NCI-H1105 treated with DMSO at 0.1 percent for 48 hours (cell line): ENCODE measurements at regions not wholly inside any gene's neighbourhood (a gene's known extent, or its start where the extent isn't known, plus 50 kb on each side); places are given as distances from the start of the nearest gene placed in this dataset.
"Not testable (repeated sequence)": the region's sequence is repeated elsewhere in the genome, so short reads cannot be mapped to it uniquely, and the experiment has no call there.

ENCODE experiments used
- DNase-seq: peaks from one replicate; lab custom pipeline; 2025; lab: John Stamatoyannopoulos, UW

DNA sequence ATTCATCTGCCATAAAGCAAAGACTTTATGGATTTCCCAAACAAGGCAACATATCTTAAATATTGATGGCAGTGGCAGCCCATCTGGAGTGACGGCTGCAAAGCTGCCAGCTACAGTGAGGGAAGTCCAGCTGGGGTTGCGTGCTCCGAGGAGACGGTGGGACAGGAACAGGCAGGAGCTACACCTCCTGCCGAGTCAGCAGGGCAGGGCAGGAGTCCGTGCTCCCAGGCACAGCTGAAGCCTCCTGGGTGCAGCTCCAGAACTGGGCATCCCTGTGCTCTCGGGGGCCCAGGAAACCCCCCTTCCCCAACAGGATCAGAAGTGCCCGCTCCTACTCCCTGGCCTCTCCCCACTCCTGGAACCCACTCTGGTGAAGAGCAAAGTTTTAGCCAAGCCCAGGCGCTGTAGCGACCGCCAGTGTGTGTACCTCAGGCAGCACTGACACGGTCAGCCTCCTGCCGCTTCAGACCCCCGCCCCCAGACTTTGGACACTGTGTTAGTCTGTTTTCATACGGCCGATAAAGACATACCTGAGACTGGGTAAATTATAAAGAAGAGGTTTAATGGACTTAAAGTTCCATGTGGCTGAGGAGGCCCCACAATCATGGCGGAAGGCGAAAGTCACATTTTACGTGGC is 556.4 kb upstream of the CCDC54 start:
- DNase-seq: no peak

DNA sequence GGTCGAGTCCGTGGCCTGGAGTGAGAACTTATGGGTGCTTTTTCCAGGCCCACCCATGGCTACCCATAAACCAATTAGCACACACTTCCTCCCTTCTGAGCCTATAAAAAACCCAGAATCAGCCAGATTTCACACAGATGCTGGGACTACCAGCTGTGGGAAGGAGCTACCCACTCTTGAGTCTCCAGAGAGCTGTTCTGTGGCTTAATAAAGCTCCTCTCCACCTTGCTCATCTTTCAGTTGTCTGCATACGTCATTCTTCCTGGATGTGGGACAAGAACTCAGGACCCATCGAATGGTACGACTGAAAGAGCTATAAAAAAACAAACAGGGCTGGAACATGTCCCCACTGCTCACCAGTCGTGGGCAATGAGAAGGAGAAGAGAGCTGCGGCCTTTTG is 555.4 kb upstream of the CCDC54 start:
- DNase-seq: no peak

DNA sequence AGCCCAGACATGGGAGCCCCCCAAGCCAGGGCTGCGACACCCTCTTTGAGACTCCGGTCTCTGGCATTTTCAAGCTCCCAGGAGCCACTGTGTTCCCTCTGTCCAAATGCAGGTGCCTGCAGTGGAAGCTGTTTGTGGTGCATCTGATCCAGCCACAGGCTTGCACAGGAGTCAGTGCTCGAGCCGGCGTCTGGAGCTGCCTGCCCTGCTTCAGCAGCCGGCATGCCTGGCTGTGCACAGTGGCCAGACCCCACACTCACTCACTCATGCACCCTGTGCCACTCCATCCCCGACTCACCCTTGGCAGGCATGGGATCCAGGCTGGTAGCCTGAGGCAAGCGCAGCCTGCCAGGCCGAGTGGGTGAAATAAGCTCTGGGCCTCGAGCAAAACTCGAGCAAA is 555.0 kb upstream of the CCDC54 start:
- DNase-seq: no peak

DNA sequence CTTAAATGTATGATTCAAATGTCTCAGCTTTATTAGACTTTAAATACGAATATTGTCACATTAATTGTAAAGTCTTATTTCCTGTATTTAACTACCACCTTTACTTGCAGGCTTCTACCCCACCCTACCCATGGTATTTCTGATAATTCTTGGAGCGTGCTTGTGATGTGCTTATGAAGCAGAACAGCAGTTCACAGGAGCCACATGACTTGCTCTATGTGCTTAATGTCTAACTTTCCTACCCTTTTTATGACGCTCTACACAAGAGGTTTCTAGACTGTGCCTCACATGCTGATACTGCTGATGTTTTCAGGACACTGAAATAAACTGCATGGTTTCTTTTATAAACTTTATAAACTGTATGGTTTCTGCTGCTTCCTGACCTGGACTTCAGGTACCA is 553.5 kb upstream of the CCDC54 start:
- no peak for DNase-seq

DNA sequence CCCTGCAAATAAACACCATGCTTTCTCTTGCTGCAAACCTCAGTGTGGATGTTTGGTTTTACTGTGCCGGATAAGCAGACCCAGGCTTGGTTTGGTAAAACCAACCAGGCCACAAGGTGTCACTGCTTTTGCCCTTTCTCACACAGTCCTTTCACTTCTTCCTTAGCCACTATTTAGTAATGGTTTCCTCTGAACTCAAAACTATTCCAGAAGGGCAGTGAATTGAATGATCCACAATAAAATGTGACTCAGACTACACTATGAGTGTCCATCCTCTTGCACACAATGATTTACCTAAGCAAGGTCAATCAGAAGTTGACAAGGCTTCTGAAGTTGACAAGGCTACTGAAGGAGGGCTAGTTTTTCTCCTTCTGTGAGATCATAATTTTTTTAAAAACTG is 552.4 kb upstream of the CCDC54 start:
- DNase-seq: no peak

DNA sequence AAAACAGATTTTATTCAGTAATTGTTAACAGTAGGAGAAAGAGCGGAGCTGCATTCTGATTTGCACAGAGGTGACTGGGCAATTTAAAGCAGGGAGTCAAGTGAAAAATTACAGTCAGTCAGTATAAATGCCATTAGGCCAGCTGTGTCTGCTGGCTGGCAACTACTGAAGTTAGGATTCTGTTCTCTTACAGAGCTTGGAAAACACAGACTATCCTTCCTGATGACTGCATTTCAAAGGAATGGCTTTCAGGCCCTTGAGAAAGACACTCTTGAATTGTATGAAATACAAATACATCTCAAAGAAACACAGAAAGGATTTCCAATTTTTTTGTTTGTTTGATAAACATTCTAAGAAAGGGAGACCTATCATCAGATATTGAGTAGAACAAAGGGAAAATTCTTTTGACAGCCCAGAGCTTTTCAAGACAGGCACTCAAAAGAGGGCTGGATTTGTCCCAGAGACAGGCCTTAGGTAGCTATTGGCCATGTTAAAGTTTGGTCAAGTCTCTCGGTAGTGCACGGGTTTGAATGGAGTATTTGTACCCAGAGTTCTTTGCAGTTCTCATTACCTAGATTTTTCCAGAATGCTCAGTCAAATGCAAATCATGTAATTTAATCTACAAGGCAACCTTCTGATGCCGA is 551.2 kb upstream of the CCDC54 start:
- DNase-seq: no peak

DNA sequence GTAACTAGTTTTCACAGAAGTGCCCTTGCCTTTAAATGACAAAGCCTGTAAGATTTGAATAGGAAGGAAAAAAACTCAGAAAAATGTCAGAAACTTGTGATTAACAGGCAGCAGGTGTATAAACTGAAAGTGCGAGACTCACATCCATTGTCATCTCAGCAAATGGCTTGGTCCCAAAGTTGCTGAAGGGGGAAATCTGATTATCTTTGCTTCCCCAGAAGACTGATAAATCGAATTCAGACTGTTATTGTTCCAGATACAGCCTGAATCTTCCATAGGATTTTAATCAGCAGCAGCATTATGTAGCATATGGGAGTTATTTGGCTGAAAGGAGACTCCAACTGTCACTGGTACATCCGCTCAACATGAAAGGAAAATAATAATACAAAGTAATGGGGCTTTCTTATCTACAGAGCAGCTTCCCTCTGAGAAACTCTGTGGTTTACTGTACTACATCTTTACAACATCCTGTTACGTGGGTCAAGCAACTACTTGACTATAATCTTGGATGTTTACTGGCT is 550.4 kb upstream of the CCDC54 start:
- no peak for DNase-seq

DNA sequence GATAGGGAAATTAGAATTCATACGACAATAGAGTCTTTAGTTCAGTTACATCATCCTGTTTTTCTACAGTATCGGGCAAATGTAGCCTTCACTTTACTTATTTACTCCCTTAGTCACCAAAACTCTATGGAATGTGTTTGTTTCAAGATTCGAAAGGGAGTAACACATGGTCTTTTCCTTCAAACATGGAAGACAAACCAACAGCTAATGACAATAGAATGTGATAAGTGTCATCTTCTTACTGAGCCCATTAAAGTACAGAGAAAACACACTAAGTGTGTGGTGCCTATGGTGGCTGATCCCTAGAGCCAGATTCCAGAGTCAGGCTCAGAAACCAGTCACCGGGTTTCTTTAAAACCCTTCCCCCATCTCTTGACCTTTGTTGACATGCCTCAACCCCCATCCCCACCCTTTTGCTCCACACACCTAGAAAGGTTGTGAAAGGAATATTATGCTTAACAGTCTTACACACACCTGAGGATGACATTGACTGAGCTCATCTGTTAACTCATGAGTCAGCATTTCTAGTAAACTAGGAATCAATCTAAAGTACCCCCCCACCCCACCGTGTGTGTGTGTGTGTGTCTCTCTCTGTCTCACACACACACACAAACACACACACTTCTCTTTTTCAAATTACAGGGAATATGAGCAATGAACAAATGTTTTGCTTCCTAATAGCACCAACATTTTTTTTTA is 549.6 kb upstream of the CCDC54 start:
- no peak for DNase-seq

DNA sequence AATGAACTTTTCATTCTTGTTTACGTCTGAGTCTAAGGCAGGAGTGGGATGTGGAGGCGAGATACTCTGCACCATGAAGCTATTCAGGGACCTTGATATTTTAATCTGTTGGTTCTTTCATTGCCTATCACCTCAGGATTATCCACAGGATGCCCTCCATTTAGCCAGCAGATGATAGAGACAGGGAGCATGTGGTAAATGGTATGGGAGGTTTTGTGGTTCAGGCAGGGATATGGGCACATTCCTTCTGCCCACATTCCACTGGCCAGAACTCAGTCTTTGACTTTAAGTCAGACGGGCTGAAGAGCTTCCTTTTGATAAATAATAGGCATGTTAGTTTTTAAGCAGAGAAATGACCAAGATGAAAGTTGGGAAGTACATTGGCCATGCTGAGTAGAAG is 548.0 kb upstream of the CCDC54 start:
- DNase-seq: no peak

DNA sequence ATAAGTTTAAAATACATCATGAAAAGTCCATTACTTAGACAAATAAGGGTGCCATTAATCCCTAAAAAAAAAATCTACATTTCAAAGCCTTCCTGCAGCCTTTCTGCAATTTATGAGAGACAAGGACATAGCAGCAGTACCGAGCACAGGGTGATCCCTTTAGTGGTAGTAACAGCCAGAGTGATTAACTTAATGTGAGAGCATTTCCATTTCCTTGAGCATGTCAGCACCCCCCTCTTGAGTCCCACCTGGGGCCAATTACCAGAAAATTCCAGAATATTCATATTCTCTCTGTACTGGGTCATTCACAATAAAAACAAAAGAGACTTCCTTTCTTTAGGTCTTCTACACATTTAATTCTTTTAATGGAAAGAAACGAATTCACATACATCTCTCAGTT is 546.9 kb upstream of the CCDC54 start:
- no peak for DNase-seq

DNA sequence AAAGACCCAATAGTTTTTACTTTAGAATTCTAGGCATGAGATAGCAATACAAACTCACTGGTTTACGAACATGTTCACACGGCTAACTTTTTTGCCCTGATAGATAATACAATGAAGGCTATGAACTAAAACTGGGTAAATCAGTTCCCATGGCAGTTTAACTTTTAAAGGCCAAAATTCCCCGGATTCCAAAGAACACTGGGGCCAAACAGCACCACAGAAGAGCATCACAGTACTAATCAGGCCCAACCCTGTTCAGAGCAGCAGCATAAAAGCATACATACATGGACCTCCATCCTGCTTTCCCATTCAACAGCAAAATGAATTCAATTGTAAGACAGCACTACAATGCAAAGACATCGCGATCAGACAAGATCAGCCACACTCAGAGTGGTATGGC is 540.3 kb upstream of the CCDC54 start:
- DNase-seq: no peak

DNA sequence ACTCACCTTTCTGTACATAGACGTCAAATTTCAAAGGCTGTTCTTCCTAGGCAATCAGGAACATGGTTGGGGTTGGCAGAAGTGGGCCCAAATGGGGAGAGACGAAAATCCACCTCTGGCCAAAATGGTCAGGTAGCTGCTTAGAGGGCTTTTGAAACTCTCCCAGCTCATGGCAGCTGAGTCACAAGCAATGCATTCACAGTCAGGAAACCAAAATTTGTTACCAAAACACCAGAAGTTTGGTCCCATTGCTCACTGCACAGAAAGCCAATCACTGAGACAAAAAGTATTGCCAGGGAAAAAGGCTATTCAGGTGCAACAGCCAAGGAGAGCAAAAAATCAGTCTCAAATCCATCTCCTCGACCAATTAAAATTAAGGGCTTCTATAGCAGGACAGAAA is 539.6 kb upstream of the CCDC54 start:
- no peak for DNase-seq

DNA sequence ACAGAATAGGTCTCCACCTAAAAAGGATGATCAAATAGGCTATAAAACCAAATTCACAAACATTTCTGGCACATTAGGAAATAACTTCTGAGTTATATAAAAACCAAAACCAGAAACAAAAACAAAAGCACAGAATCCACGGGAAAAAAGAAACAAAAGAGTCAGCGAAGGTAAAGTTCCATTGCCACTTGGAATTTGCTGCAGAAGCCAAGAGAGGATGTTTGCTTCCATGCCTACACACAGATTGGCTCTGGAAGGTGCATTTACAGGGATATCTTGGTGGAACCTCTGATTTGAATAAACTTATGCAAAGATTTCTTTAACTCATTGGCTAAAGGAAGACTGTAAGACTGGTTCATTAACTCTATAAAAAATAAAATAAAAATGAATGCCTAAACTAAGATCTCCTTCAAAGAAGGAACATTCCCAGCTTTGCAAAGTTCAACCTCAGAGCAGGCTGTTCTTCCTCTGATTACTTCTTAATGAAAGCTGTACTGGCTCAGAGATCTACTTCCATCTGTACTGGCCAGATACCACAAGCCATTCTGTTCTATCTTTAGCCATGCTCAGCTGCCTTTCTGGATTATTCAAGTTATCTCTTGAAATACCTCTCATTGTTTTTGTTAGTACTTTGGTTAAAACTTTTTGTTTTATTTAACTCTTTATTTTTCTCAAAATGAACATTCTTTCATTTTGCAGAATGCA is 537.5 kb upstream of the CCDC54 start:
- DNase-seq: no peak

DNA sequence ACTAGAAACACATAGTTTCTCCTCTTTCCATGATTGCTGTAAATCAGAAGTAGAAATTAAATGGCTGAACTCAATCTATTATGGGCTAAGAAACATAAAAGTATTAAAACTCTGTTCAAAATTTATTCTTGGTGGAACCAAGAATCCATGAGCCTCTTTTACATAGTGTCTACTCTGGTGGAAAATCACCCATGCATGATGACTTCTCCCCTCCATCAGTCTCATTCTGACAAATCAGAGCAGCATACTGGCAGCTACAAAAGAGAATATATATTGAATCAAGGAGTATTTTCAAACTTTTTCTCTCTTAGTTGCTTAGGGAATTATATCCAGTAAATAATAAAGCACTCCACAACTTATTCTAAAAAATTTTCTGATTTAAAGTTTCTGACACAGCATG is 536.9 kb upstream of the CCDC54 start:
- no peak for DNase-seq

DNA sequence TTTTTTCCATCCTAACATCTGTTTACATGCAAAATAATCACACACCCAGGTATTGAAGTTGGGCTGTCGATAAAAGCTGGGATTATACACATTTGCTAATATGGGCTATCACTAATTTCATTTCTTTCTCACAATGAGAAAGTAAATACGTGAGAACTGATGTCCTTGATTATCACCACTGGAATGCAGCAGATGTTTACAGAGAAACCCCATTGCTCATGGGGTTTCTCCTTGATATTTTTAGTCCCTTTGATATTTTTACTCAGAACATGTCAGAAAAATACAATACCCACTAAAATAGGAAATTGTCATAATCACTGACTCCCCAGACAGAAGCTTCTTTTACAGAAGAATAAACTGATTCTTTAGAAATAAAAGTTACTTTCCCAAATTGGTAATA is 535.1 kb upstream of the CCDC54 start:
- DNase-seq: no peak

DNA sequence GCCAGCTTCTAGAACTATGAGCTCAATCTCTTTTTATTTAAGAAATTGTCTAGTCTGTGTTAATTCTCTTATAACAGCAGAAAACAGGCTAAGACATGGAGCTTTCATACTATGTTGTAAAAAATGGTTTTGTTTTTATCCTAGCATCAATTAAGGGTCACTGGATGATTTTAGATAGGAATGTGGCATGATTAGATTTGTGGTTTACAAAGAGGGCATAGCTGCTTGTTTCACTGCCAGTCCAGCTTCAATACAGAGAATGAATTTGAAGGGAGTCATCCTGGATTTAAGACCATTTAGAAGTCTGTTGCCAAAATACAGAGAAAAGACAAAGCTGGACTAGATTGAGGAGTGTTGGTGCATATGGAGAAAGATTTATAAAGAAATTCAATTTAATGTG is 532.6 kb upstream of the CCDC54 start:
- DNase-seq: no peak

DNA sequence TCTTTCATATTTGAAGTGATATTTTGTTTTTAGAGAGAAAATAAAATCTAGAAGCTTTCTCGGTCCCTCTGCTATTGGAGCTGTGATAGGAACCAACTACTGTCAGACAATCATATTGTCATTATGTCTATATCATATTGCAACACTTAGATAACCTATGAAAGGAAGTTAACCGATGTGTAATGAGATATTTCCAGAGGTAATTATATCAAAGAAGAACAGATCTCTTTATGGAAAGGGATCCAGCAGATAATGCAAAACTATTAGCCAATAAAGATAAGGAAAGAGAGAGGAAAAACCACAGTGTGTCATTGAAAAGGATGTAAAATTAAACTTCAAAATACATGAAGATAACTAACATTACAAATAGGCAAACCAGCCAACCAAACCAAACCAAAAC is 529.1 kb upstream of the CCDC54 start:
- DNase-seq: no peak

DNA sequence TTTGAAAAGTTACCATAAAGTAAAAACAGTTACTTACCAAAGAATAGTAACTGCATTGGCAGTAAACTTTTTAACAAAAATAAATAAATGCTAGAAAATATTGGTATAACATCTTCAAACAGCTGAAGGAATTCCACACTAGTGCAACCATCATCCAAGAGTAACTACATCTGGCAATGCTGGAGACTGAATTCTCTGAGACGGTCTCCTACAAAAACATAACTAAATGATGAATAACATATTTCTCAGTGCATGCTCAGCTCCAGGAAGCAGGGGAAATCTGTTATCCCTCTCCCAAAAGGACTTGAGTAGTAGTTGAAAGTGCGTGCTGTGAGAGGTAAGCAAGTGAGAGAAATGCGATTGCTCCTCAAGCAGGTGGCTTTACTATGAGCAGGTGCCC is 526.8 kb upstream of the CCDC54 start:
- no peak for DNase-seq

DNA sequence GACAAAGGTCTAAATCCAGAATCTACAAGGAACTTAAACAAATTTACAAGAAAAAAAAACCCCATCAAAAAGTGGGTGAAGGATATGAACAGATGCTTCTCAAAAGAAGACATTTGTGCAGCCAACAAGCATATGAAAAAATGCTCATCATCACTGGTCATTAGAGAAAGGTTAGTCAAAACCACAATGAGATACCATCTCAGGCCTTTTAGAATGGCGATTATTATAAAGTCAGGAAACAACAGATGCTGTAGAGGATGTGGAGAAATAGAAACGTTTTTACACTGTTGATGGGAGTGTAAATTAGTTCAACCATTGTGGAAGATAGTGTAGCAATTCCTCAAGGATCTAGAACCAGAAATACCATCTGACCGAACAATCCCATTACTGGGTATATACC is 518.9 kb upstream of the CCDC54 start:
- not testable (repeated sequence) for DNase-seq

DNA sequence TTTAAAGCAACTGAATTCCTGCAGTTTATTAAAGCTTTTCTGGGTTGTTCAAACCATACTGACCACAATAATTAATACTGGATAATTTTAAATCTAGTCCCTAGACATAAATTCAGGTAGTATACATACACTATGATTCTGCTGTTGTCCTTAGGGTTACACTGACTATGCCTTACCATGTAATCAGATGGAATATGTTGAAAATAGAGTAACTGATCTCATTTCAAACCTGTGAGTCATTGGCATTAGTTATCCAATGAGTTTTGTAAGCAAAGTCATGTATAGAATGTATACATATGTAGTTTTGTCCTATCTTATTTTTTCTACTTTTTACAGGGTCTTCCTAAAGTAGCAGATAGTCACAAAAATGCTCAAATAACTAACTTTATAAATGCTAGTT is 517.1 kb upstream of the CCDC54 start:
- no peak for DNase-seq

DNA sequence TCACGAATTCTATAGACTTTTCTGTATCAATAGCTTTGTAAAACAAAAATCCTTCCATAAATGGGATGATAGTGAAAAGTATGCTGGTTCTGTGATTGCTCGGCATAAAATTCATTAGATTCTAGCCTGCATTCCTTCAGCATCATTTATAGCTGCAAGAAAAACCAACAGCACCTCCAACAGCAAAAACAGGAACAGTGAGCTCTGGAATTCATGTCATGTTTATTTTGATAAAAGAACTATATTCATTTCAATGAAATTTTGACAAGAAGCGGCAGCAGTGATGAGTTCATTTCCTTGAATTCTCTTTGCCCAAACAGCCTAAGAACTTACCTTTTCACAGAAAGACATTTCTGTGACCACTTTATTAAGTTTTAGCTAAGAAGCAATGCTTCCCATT is 515.2 kb upstream of the CCDC54 start:
- no peak for DNase-seq

DNA sequence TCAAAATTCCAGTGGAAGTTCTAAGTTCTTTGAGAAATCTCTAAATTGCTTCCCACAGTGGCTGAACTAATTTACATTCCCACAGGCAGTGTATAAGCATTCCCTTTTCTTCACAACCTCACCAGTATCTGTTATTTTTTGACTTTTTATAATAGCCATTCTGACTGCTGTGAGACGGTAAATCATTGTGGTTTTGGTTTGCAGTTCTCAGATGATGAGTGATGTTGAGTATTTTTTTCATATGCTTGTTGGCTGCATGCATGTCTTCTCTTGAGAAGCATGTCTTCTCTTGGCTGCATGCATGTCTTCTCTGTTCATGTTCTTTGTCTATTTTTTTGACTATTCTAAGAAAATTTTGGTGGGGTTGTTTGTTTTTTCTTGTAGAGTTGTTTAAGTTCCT is 499.6 kb upstream of the CCDC54 start:
- DNase-seq: no peak

DNA sequence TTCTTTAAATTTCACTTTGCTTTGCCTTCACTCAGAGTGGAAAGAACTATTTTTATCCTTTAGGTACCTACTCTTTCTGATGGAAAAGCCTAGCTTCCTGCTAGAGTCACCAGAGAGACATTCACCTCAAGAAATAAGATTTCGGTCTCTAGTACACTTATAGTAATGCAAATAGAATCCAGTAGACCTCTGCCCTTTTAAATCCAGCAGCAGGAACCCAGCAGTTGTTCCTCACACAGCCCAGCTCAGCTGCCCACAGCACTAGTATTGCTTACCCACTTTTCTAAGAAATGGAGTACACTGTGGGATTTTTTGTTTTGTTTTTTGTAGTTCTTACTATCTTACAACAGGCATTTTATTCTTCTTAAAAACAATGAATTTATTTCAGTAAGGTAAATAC is 497.0 kb upstream of the CCDC54 start:
- DNase-seq: no peak
